Neuronal stem cell (in vitro differentiated cells): ENCODE measurements at regions not wholly inside any gene's neighbourhood (a gene's known extent, or its start where the extent isn't known, plus 50 kb on each side); places are given as distances from the start of the nearest gene placed in this dataset.

ENCODE experiments used
- DNase-seq: peaks from one replicate; pipeline ENCODE4 v3.0.0-alpha.2; 2013; ENCODE audit warnings: low spot score
- H2AFZ ChIP-seq: one replicate; pipeline ENCODE4 v1.6.1; 2013; ENCODE audit warnings: mild to moderate bottlenecking, low read length, inconsistent platforms
- H2AK5ac ChIP-seq: 2 replicates; pipeline ENCODE4 v1.6.1; 2013; ENCODE audit warnings: low read depth, mild to moderate bottlenecking, inconsistent platforms, low read length, moderate library complexity, mixed read lengths
- H2BK120ac ChIP-seq: 2 replicates; pipeline ENCODE4 v1.6.1; 2013; ENCODE audit warnings: low read depth, mild to moderate bottlenecking, inconsistent platforms, low read length, moderate library complexity, mixed read lengths
- H2BK12ac ChIP-seq: one replicate; pipeline ENCODE4 v1.6.1; 2013; ENCODE audit warnings: low read length, inconsistent platforms
- H2BK15ac ChIP-seq: 2 replicates; pipeline ENCODE4 v1.6.1; 2013; ENCODE audit warnings: mild to moderate bottlenecking, low read length, inconsistent platforms, mixed read lengths
- H2BK5ac ChIP-seq: one replicate; pipeline ENCODE4 v1.6.1; 2013; ENCODE audit warnings: inconsistent platforms, mild to moderate bottlenecking, low read length, moderate library complexity
- H3K14ac ChIP-seq: one replicate; pipeline ENCODE4 v1.6.1; 2013; ENCODE audit warnings: low read length, inconsistent platforms
- H3K18ac ChIP-seq: 2 replicates; pipeline ENCODE4 v1.6.1; 2013; ENCODE audit warnings: low read length, inconsistent platforms
- H3K23ac ChIP-seq: 2 replicates; pipeline ENCODE4 v1.6.1; 2013; ENCODE audit warnings: low read depth, mild to moderate bottlenecking, mixed read lengths, low read length, inconsistent platforms; ENCODE audit not compliant: poor library complexity
- H3K27ac ChIP-seq: replicated peaks from 3 replicates; pipeline ENCODE4 v1.5.1; 2013; ENCODE audit warnings: low read length, inconsistent platforms
- H3K27me3 ChIP-seq, 3 experiments: 2 replicates each; pipeline ENCODE4 v1.6.1; 2013; ENCODE audit warnings: low read length in 3 of 3, mild to moderate bottlenecking in 2 of 3, inconsistent platforms in 1 of 3, low read depth in 1 of 3, mixed read lengths in 1 of 3, moderate library complexity in 1 of 3; ENCODE audit not compliant: control insufficient read depth in 3 of 3, insufficient read depth in 3 of 3
- H3K36me3 ChIP-seq, 2 donors: replicated peaks in 1 of 2; 2 replicates each; pipeline ENCODE4 v1.6.1; 2013; ENCODE audit warnings: low read length in 2 of 2; ENCODE audit not compliant: control insufficient read depth in 2 of 2, insufficient read depth in 2 of 2
- H3K4ac ChIP-seq: 2 replicates; pipeline ENCODE4 v1.6.1; 2013; ENCODE audit warnings: inconsistent platforms, mild to moderate bottlenecking, low read length, moderate library complexity
- H3K4me1 ChIP-seq, 2 donors: 1 replicate in 1 of 2; 2 replicates in 1 of 2; pipeline ENCODE4 v1.6.1; 2013; ENCODE audit warnings: low read length in 2 of 2, low read depth in 1 of 2; ENCODE audit not compliant: control insufficient read depth in 2 of 2, insufficient read depth in 1 of 2
- H3K4me2 ChIP-seq: one replicate; pipeline ENCODE4 v1.6.1; 2013; ENCODE audit warnings: mild to moderate bottlenecking, low read length, inconsistent platforms; ENCODE audit not compliant: insufficient read depth, poor library complexity, severe bottlenecking
- H3K4me3 ChIP-seq, 2 donors: 2 replicates each; pipeline ENCODE4 v1.5.1; 2013; ENCODE audit warnings: low read length in 2 of 2, mild to moderate bottlenecking in 2 of 2, inconsistent platforms in 1 of 2, moderate library complexity in 1 of 2
- H3K79me1 ChIP-seq: one replicate; pipeline ENCODE4 v1.6.1; 2013; ENCODE audit warnings: low read depth, mild to moderate bottlenecking, inconsistent platforms, low read length, moderate library complexity
- H3K9ac ChIP-seq: one replicate; pipeline ENCODE4 v1.6.1; 2013; ENCODE audit warnings: mild to moderate bottlenecking, low read depth, low read length, inconsistent platforms; ENCODE audit not compliant: poor library complexity
- H3K9me3 ChIP-seq, 2 donors: replicated peaks in 1 of 2; 2 replicates each; pipeline versions ENCODE3 to v1.6.1; 2013; ENCODE audit warnings: low read length in 2 of 2, mild to moderate bottlenecking in 2 of 2, inconsistent platforms in 1 of 2, low read depth in 1 of 2, mixed read lengths in 1 of 2, moderate library complexity in 1 of 2; ENCODE audit not compliant: control insufficient read depth in 2 of 2, insufficient read depth in 1 of 2
- H4K8ac ChIP-seq: one replicate; pipeline ENCODE4 v1.6.1; 2013; ENCODE audit warnings: low read depth, mild to moderate bottlenecking, inconsistent platforms, low read length, moderate library complexity
- H4K91ac ChIP-seq: one replicate; pipeline ENCODE4 v1.6.1; 2013; ENCODE audit warnings: low read length, low read depth, mild to moderate bottlenecking, inconsistent platforms; ENCODE audit not compliant: poor library complexity
- WGBS, 2 donors: extraction: QIAGEN DNeasy Blood & Tissue Kit; methylation state at CpG; one replicate each; pipeline ENCODE4 v1.1.7; 2013; ENCODE audit warnings: missing lambda C conversion rate in 2 of 2, mixed read lengths in 1 of 2; ENCODE audit not compliant: insufficient read length in 2 of 2, insufficient replicate concordance in 1 of 2; ENCODE audit errors: extremely low coverage in 2 of 2; 5-methylcytosine and 5-hydroxymethylcytosine counted together

GRCh38 chr11:133778161-133778560 is 67.2 kb downstream of the SPATA19 start:
- Histone ChIP-seq H3K4me3 (no peak overlapping the region), H2BK5ac (no peak overlapping the region), H2AFZ (no peak overlapping the region), H3K79me1 (no peaks in the 10 kb centered on the region), H3K18ac (no peak overlapping the region), H4K8ac (no peak overlapping the region), H3K36me3 (no peaks in the 10 kb centered on the region), H2BK15ac (no peak overlapping the region), H3K27ac (no peak overlapping the region), H2BK120ac (no peak overlapping the region), H3K14ac (no peak overlapping the region), H3K9me3 (peaks cover 0 to 4% of the 10 kb centered on the region in 2 donors), H3K9ac (no peak overlapping the region), H3K4me2 (no peak overlapping the region), H4K91ac (no peak overlapping the region), H2AK5ac (no peak overlapping the region), H2BK12ac (no peak overlapping the region), H3K23ac (peak overlapping the region; percentile 6), H3K4ac (no peak overlapping the region), H3K27me3 (peaks cover 0 to 1% (median 0%) of the 10 kb centered on the region in 3 experiments), H3K4me1 (no peaks in the 10 kb centered on the region)
- DNase-seq, result no peak
- no CpG with 5 or more reads among the region's 18 CpGs for WGBS, 2 donors

- no peak overlapping the region for H3K4me3 ChIP-seq
- no CpG with 5 or more reads among the region's 11 CpGs for WGBS, 2 donors
- no peak overlapping the region for H3K9ac ChIP-seq
Observed at GRCh38 chr11:133776671-133777367, 68.5 kb downstream of the SPATA19 start.

GRCh38 chr11:133762538-133762937 is 82.8 kb downstream of the SPATA19 start:
- Histone ChIP-seq H3K23ac (no peak overlapping the region), H2AFZ (no peak overlapping the region), H3K14ac (no peak overlapping the region), H3K36me3 (no peaks in the 10 kb centered on the region), H3K79me1 (no peaks in the 10 kb centered on the region), H3K27me3 (no peaks in the 10 kb centered on the region), H3K18ac (no peak overlapping the region), H3K4ac (no peak overlapping the region), H2BK5ac (no peak overlapping the region), H3K4me3 (no peak overlapping the region), H2BK15ac (no peak overlapping the region), H4K91ac (no peak overlapping the region), H3K9me3 (no peaks in the 10 kb centered on the region), H2BK12ac (no peak overlapping the region), H3K27ac (no peak overlapping the region), H4K8ac (no peak overlapping the region), H2BK120ac (no peak overlapping the region), H3K9ac (no peak overlapping the region), H3K4me2 (no peak overlapping the region), H2AK5ac (no peak overlapping the region), H3K4me1 (no peaks in the 10 kb centered on the region)
- no peak for DNase-seq
- WGBS, 2 donors, result no CpG with 5 or more reads among the region's 1 CpG

More at GRCh38 chr11:133776671-133777367, 68.5 kb downstream of the SPATA19 start:
- no peak overlapping the region for H3K4me2 ChIP-seq
- no peak overlapping the region for H2BK12ac ChIP-seq
- H3K36me3 ChIP-seq, result no peaks in the 10 kb centered on the region
- H3K4me1 ChIP-seq, result no peaks in the 10 kb centered on the region
- H3K23ac ChIP-seq, result no peak overlapping the region
- H2BK5ac ChIP-seq, result no peak overlapping the region
- H4K8ac ChIP-seq, result no peak overlapping the region
- no peak overlapping the region for H3K14ac ChIP-seq
- no peak overlapping the region for H2AK5ac ChIP-seq
- no peaks in the 10 kb centered on the region for H3K79me1 ChIP-seq
- no peak for DNase-seq
- H3K9me3 ChIP-seq, result peaks cover 0 to 4% of the 10 kb centered on the region in 2 donors
- no peak overlapping the region for H4K91ac ChIP-seq
- no peak overlapping the region for H3K4ac ChIP-seq
- no peak overlapping the region for H2BK15ac ChIP-seq
- no peak overlapping the region for H3K18ac ChIP-seq
- H2BK120ac ChIP-seq, result no peak overlapping the region
- H2AFZ ChIP-seq, result no peak overlapping the region
- no peak overlapping the region for H3K27ac ChIP-seq
- H3K27me3 ChIP-seq, result peaks cover 0 to 1% (median 0%) of the 10 kb centered on the region in 3 experiments

GRCh38 chr11:133753150-133753549 is 92.2 kb downstream of the SPATA19 start:
- H2AFZ ChIP-seq, result no peak overlapping the region
- no peaks in the 10 kb centered on the region for H3K79me1 ChIP-seq
- no peak overlapping the region for H2BK12ac ChIP-seq
- no peak overlapping the region for H3K14ac ChIP-seq
- no peak overlapping the region for H4K8ac ChIP-seq
- H4K91ac ChIP-seq, result no peak overlapping the region
- H3K9me3 ChIP-seq, result no peaks in the 10 kb centered on the region
- H2BK120ac ChIP-seq, result no peak overlapping the region
- no peak overlapping the region for H3K9ac ChIP-seq
- DNase-seq, result no peak
- no peak overlapping the region for H3K23ac ChIP-seq
- no peaks in the 10 kb centered on the region for H3K36me3 ChIP-seq
- WGBS, 2 donors, result no CpG with 5 or more reads among the region's 10 CpGs
- no peaks in the 10 kb centered on the region for H3K27me3 ChIP-seq
- peak overlapping the region; percentile 52 for H3K18ac ChIP-seq
- no peak overlapping the region for H2BK5ac ChIP-seq
- H3K4me2 ChIP-seq, result no peak overlapping the region
- H3K27ac ChIP-seq, result no peak overlapping the region
- peaks cover 0 to 4% of the 10 kb centered on the region in 2 donors for H3K4me1 ChIP-seq
- H3K4ac ChIP-seq, result no peak overlapping the region
- peak overlapping the region; percentile 35 for H2AK5ac ChIP-seq
- no peak overlapping the region for H3K4me3 ChIP-seq
- H2BK15ac ChIP-seq, result no peak overlapping the region
